GM23338 (cell line): ENCODE measurements at regions not wholly inside any gene's neighbourhood (a gene's known extent, or its start where the extent isn't known, plus 50 kb on each side); places are given as distances from the start of the nearest gene placed in this dataset.

ENCODE experiments used
- ATAC-seq: fragments of 200-7000 bp; cut with Tn5 transposase; 3 replicates; pipeline ENCODE4 v1.9.1; 2020
- DNase-seq: peaks from one replicate; pipeline ENCODE4 v3.0.0-alpha.2; 2015; ENCODE audit warnings: low spot score
- H2AFZ ChIP-seq: fragments of 200-600 bp; sonication (generic); 2 replicates; pipeline ENCODE4 v1.8.0; 2016; ENCODE audit warnings: antibody characterized with exemption, mild to moderate bottlenecking, moderate library complexity
- H3F3A ChIP-seq: fragments of 200-600 bp; sonication (generic); replicated peaks from 2 replicates; pipeline ENCODE4 v1.8.0; 2017; ENCODE audit warnings: antibody characterized with exemption, mixed run types, low read depth
- H3K27ac ChIP-seq: fragments of 200-600 bp; sonication (generic); 2 replicates; pipeline ENCODE4 v1.6.1; 2016; ENCODE audit warnings: low read depth
- H3K27me3 ChIP-seq: fragments of 200-600 bp; sonication (generic); 2 replicates; pipeline ENCODE4 v1.8.0; 2016; ENCODE audit warnings: mild to moderate bottlenecking, mixed run types, moderate library complexity; ENCODE audit not compliant: insufficient read depth
- H3K36me3 ChIP-seq: fragments of 200-600 bp; sonication (generic); 2 replicates; pipeline ENCODE4 v1.8.0; 2016; ENCODE audit warnings: mild to moderate bottlenecking; ENCODE audit not compliant: insufficient read depth
- H3K4me1 ChIP-seq: fragments of 200-600 bp; sonication (generic); 2 replicates; pipeline ENCODE4 v1.8.0; 2016; ENCODE audit warnings: mild to moderate bottlenecking, moderate library complexity; ENCODE audit not compliant: insufficient read depth
- H3K4me2 ChIP-seq: fragments of 200-600 bp; sonication (generic); 2 replicates; pipeline ENCODE4 v1.7.1; 2017; ENCODE audit warnings: mixed run types
- H3K4me3 ChIP-seq: fragments of 200-600 bp; sonication (generic); 2 replicates; pipeline ENCODE4 v1.6.1; 2016; ENCODE audit warnings: mixed run types
- H3K79me2 ChIP-seq: fragments of 200-600 bp; sonication (generic); replicated peaks from 2 replicates; pipeline ENCODE4 v1.8.0; 2017; ENCODE audit warnings: mild to moderate bottlenecking; ENCODE audit not compliant: insufficient read depth
- H3K9me2 ChIP-seq: fragments of 200-600 bp; sonication (generic); 2 replicates; pipeline ENCODE4 v1.8.0; 2017; ENCODE audit not compliant: insufficient read depth
- H4K20me1 ChIP-seq: fragments of 200-600 bp; sonication (generic); replicated peaks from 2 replicates; pipeline ENCODE4 v1.8.0; 2017; ENCODE audit warnings: mild to moderate bottlenecking; ENCODE audit not compliant: insufficient read depth
- H3K27ac Mint-ChIP-seq: 2 replicates; pipeline ENCODE4 v1.8.0; 2020; ENCODE audit warnings: inconsistent platforms, mild to moderate bottlenecking, moderate library complexity, mixed read lengths
- H3K27me3 Mint-ChIP-seq: 3 replicates; pipeline ENCODE4 v1.8.0; 2022; ENCODE audit warnings: low read depth, mild to moderate bottlenecking, moderate library complexity, mixed read lengths, inconsistent platforms; ENCODE audit not compliant: insufficient read depth, poor library complexity
- H3K36me3 Mint-ChIP-seq: 3 replicates; pipeline ENCODE4 v1.8.0; 2021; ENCODE audit warnings: low read depth, mild to moderate bottlenecking, inconsistent platforms, moderate library complexity, mixed read lengths
- H3K4me1 Mint-ChIP-seq: 3 replicates; pipeline ENCODE4 v1.8.0; 2020; ENCODE audit warnings: mild to moderate bottlenecking, inconsistent platforms, mixed read lengths
- H3K4me3 Mint-ChIP-seq: 3 replicates; pipeline ENCODE4 v1.8.0; 2021; ENCODE audit warnings: moderate library complexity, mild to moderate bottlenecking, inconsistent platforms, mixed read lengths
- H3K9me3 Mint-ChIP-seq: 3 replicates; pipeline ENCODE4 v1.8.0; 2020; ENCODE audit warnings: moderate library complexity, mild to moderate bottlenecking, inconsistent platforms, mixed read lengths
- CREB1 ChIP-seq: fragments of 250-450 bp; sonication (Bioruptor Pico); IDR thresholded peaks from 2 replicates; pipeline ENCODE4 v1.5.0; 2020; ENCODE audit warnings: low read depth, mild to moderate bottlenecking, moderate library complexity
- CTCF ChIP-seq, 2 experiments: fragments of 200-600 bp in 1 of 2; sonication (generic) in 1 of 2; conservative IDR thresholded peaks; 2 replicates each; pipeline versions ENCODE4 v1.5.1 to v1.6.1; 2016 to 2017; ENCODE audit warnings: antibody characterized with exemption in 2 of 2, low read depth in 2 of 2, mild to moderate bottlenecking in 2 of 2, moderate library complexity in 1 of 2
- EZH2 ChIP-seq: fragments of 200-600 bp; sonication (generic); IDR thresholded peaks from one replicate; pipeline ENCODE4 v1.8.0; 2017; ENCODE audit warnings: antibody characterized with exemption, mild to moderate bottlenecking, low read depth; ENCODE audit not compliant: unreplicated experiment
- EZH2phosphoT487 ChIP-seq: fragments of 200-600 bp; sonication (generic); IDR thresholded peaks from one replicate; pipeline ENCODE4 v1.8.1; 2018; ENCODE audit warnings: antibody characterized with exemption; ENCODE audit not compliant: unreplicated experiment
- POLR2AphosphoS5 ChIP-seq: IDR thresholded peaks from 2 replicates; pipeline ENCODE4 v1.6.1; 2016; ENCODE audit warnings: antibody characterized with exemption, low read depth
- ZNF114 ChIP-seq: fragments of 250-450 bp; sonication (Bioruptor Pico); IDR thresholded peaks from 2 replicates; pipeline ENCODE4 v1.5.0; 2020; ENCODE audit warnings: mild to moderate bottlenecking, moderate library complexity
- ZNF462 ChIP-seq: fragments of 250-450 bp; sonication (Bioruptor Pico); IDR thresholded peaks from 2 replicates; pipeline ENCODE4 v1.5.0; 2020; ENCODE audit warnings: mild to moderate bottlenecking, moderate library complexity

GRCh38 chr3:14267976-14268375 is 89.4 kb downstream of the LSM3 start (continued):
- TF ChIP-seq CTCF (conservative IDR thresholded peaks at IDR 0.05; ENCODE audit: low read depth in 2 of 2), result no peak
- no peak for TF ChIP-seq CREB1

GRCh38 chr3:14268897-14269296 is 90.3 kb downstream of the LSM3 start:
- H3F3A ChIP-seq, result peaks cover 13% of the 10 kb centered on the region
- no peak overlapping the region for H3K4me3 ChIP-seq
- DNase-seq (no peak), ATAC-seq (no peak)
- TF ChIP-seq CREB1 (no peak), POLR2AphosphoS5 (no peak), EZH2 (no peak), ZNF462 (CRISPR knock-in tag) (no peak), EZH2phosphoT487 (no peak), ZNF114 (no peak)
- no peaks in the 10 kb centered on the region for H3K79me2 ChIP-seq
- no peaks in the 10 kb centered on the region for H3K36me3 ChIP-seq
- Mint-ChIP-seq H3K27ac (no peak overlapping the region), H3K27me3 (peaks cover 7% of the 10 kb centered on the region), H3K36me3 (no peaks in the 10 kb centered on the region), H3K9me3 (no peaks in the 10 kb centered on the region; the same call in none of the 3 replicates), H3K4me1 (peaks cover 23% of the 10 kb centered on the region), H3K4me3 (no peak overlapping the region)
- no peaks in the 10 kb centered on the region for H3K9me2 ChIP-seq
- H2AFZ ChIP-seq, result no peak overlapping the region
- H3K27ac ChIP-seq, result no peak overlapping the region
- no peaks in the 10 kb centered on the region for H3K27me3 ChIP-seq
- no peaks in the 10 kb centered on the region for H4K20me1 ChIP-seq
- no peak overlapping the region for H3K4me2 ChIP-seq
- peaks cover 20% of the 10 kb centered on the region for H3K4me1 ChIP-seq
